ENCODE measurements at regions not wholly inside any gene's neighbourhood (a gene's known extent, or its start where the extent isn't known, plus 50 kb on each side); places are given as distances from the start of the nearest gene placed in this dataset.

DNA sequence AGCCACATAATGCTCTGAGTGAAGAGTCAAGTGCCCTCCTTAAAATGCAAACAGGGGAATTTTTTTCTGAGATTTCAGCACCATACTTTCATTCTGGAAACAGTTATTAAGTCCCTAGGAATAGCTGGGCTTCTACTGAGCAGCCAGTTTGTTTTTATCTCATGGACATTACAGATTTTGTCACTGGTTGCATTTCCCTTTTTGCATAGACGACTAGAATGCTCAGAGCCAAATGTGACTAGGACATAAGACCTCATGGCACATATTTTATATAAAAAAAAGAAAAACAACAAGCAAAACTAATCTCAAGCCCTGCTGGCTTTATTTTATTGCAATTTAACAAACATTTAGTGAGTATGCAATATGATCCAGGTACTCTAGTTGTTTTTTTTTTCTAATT lies 112.7 kb upstream of the NANOGP8 start:
- TF ChIP-seq EZH2 (IDR thresholded peaks at IDR 0.05; ENCODE audit: borderline replicate concordance) = no peak
- TF ChIP-seq, protein P1, sequence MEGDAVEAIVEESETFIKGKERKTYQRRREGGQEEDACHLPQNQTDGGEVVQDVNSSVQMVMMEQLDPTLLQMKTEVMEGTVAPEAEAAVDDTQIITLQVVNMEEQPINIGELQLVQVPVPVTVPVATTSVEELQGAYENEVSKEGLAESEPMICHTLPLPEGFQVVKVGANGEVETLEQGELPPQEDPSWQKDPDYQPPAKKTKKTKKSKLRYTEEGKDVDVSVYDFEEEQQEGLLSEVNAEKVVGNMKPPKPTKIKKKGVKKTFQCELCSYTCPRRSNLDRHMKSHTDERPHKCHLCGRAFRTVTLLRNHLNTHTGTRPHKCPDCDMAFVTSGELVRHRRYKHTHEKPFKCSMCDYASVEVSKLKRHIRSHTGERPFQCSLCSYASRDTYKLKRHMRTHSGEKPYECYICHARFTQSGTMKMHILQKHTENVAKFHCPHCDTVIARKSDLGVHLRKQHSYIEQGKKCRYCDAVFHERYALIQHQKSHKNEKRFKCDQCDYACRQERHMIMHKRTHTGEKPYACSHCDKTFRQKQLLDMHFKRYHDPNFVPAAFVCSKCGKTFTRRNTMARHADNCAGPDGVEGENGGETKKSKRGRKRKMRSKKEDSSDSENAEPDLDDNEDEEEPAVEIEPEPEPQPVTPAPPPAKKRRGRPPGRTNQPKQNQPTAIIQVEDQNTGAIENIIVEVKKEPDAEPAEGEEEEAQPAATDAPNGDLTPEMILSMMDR (IDR thresholded peaks at IDR 0.05; ENCODE audit: poor library complexity) = no peak
- TF ChIP-seq EZH2phosphoT487 (IDR thresholded peaks at IDR 0.05; ENCODE audit: low read depth, severe bottlenecking, unreplicated experiment) = no peak
